Activated naive CD4-positive, alpha-beta T cell treated with anti-CD3 and anti-CD28 coated beads, Interleukin-2, amount 50 U/mL, for 24 hours (primary cell): ENCODE measurements at regions not wholly inside any gene's neighbourhood (a gene's known extent, or its start where the extent isn't known, plus 50 kb on each side); places are given as distances from the start of the nearest gene placed in this dataset.

Experiments used
- H3K27ac Mint-ChIP-seq: one replicate; pipeline ENCODE4 v1.8.0; 2021; ENCODE audit warnings: mild to moderate bottlenecking, mixed read lengths
- H3K27me3 Mint-ChIP-seq: one replicate; pipeline ENCODE4 v1.8.0; 2021; ENCODE audit warnings: mixed read lengths
- H3K36me3 Mint-ChIP-seq: one replicate; pipeline ENCODE4 v1.8.0; 2021; ENCODE audit warnings: mixed read lengths
- H3K4me1 Mint-ChIP-seq: one replicate; pipeline ENCODE4 v1.8.0; 2021; ENCODE audit warnings: mixed read lengths
- H3K4me3 Mint-ChIP-seq: one replicate; pipeline ENCODE4 v1.8.0; 2021; ENCODE audit warnings: mild to moderate bottlenecking, mixed read lengths
- H3K9me3 Mint-ChIP-seq: one replicate; pipeline ENCODE4 v1.8.0; 2021; ENCODE audit warnings: mixed read lengths

DNA sequence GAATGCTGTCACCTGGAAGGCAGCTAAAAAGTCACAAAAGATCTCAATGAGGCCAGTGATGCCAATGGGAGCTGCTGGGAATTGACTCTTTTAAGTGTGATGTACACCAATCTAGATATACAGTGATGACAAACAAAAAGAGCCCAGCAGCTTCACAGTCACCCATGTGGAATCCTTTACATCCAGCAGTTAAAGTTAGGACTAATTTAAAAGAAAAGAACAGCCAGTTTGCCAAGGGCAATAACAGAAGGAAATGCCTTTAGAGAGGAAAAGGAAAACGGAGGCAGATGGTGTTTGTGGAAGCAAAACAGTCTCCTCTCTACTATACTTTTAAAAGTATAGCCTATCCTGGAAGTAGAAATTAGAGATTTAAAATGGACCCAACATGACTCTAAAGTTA, 873.5 kb downstream of the EPHA7 start:
- H3K4me1 Mint-ChIP-seq, result no peaks in the 10 kb centered on the region
- no peaks in the 10 kb centered on the region for H3K27me3 Mint-ChIP-seq
- H3K27ac Mint-ChIP-seq, result no peak overlapping the region
- no peak overlapping the region for H3K4me3 Mint-ChIP-seq
- peaks cover 6% of the 10 kb centered on the region for H3K9me3 Mint-ChIP-seq
- no peaks in the 10 kb centered on the region for H3K36me3 Mint-ChIP-seq

DNA sequence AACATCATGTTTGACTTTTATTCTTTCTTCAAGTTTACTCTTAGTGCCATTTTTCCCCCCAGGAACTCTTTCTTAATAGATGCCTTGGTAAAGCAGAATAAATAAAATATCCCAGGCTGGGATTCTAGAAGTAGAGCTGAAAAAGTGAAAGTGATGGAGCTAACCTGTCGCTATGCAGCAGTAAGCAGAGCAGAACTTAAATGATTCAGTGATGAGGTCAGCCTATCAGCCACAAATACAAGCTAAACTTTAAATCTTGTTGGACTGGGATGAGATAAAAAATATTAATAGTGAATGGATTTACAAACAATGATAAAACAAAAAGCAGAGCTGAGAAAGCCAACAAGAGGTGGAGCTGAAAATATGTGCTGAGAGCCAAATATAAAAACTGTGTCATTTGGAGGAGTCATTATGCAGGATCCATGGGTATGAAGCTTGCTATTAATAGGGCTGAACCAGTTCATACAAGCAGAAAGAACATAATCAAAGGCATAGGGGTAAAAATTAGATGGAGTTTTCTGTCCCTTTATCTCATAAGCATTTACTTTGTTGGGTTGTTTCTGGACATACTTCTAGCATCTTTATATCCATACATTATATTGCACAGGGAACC, 877.8 kb downstream of the EPHA7 start:
- Mint-ChIP-seq H3K36me3 (no peaks in the 10 kb centered on the region), H3K4me3 (no peak overlapping the region), H3K27ac (no peak overlapping the region), H3K4me1 (no peaks in the 10 kb centered on the region), H3K27me3 (no peaks in the 10 kb centered on the region), H3K9me3 (no peaks in the 10 kb centered on the region)

DNA sequence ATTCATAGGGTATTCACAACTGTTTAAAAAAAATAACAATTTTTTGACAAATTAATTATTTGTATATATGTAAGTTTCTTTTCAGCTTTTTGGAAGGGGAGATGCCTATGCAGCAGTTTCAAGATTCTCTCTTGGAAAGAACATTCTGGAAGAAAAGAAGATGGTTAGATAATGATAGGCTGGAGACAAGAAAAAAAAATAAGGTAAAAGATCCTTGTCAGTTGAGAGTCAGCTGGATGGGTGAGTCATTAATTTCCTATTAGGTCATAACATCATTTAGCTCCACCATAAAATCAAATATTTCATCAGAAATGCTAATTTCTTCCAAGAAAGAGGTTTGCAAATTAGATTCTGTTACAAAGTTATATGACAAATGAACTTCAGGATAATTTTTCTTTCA, 880.4 kb downstream of the EPHA7 start:
- Mint-ChIP-seq H3K9me3 (no peaks in the 10 kb centered on the region), H3K4me3 (no peak overlapping the region), H3K4me1 (no peaks in the 10 kb centered on the region), H3K27ac (no peak overlapping the region), H3K27me3 (no peaks in the 10 kb centered on the region), H3K36me3 (no peaks in the 10 kb centered on the region)

DNA sequence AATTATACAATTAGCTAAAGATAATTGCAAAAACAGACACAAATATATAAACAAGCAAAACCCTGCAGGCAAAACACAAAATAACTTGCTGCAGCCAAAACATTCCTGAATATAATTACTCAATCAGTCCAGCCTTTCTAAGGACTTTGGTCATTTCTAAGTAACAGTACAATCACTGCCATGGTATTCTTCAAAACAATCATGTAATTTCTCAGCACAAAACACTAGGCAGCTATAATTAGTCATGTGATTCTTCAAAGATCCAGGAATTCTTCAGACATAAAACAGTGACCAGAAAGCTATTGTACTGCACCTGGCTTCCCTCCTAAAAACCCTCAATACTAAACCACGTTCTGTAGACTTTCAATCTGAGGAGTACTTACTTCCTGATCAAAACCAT, 881.1 kb downstream of the EPHA7 start:
- H3K4me3 Mint-ChIP-seq, result no peak overlapping the region
- H3K27me3 Mint-ChIP-seq, result no peaks in the 10 kb centered on the region
- no peak overlapping the region for H3K27ac Mint-ChIP-seq

DNA sequence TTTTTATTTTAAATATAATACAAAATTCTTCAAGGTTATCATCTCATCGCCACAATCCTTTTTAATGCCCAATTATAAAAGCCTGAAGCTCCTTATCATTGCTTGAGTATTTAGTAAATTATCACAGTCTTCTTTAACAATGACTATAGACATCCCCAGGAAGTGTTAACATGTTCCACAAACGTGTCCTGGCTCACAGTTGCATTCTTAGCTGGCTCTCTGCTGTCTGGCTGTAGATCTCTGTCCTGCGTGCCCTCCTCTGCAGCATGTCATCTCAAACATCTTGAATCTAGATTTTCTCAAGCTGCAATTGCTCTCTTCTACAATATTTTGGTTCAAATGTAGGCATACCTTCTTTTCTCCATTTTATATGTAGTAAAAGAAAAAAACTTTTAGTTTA, 885.2 kb downstream of the EPHA7 start:
- Mint-ChIP-seq H3K4me1 (no peaks in the 10 kb centered on the region), H3K9me3 (peaks cover 10% of the 10 kb centered on the region), H3K27ac (no peak overlapping the region), H3K27me3 (no peaks in the 10 kb centered on the region), H3K4me3 (no peak overlapping the region), H3K36me3 (no peaks in the 10 kb centered on the region)

More for the DNA sequence above, 881.1 kb downstream of the EPHA7 start:
- H3K36me3 Mint-ChIP-seq, result no peaks in the 10 kb centered on the region
- H3K4me1 Mint-ChIP-seq, result no peaks in the 10 kb centered on the region
- no peaks in the 10 kb centered on the region for H3K9me3 Mint-ChIP-seq

DNA sequence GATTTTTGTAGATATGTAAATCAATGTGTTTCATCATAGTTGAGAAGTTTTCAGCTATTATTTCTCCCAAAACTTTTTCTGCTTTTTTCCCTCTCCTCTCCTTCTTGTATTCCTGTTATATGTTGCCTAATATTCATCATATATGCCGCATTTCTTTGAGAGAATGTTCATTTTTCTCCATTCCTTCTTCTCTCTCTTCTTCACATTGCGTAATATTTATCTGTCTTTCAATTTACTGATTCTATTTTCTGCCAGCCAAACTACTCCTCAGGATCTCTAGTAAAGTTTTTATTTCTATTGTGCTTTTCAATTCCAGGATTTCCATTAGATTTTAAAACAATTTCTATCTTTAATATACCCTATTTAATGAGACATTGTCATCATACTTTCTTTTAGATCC, 896.8 kb downstream of the EPHA7 start:
- Mint-ChIP-seq H3K9me3 (peaks cover 4% of the 10 kb centered on the region), H3K36me3 (no peaks in the 10 kb centered on the region), H3K4me1 (no peaks in the 10 kb centered on the region), H3K4me3 (no peak overlapping the region), H3K27me3 (no peaks in the 10 kb centered on the region), H3K27ac (no peak overlapping the region)

DNA sequence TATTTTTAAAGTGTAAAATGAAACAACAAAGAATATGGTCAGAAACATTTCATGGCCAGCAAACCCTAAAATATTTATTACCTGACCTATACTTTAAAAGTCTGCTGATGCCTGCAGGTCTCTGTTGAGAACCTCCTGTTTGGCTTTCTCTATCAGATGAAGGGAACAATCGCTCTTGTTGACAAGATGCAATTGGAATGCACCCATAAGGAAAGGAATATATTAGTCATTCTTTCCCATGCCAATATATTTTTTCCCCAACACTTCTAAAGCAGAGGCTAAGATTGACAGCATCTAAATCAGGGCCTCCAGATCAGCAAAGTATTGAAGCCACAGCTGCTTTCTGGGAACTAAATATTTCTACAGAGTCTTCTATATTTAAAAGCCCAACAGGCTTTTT, 897.8 kb downstream of the EPHA7 start:
- H3K4me1 Mint-ChIP-seq, result no peaks in the 10 kb centered on the region
- H3K27ac Mint-ChIP-seq, result no peak overlapping the region
- peaks cover 4% of the 10 kb centered on the region for H3K9me3 Mint-ChIP-seq
- no peaks in the 10 kb centered on the region for H3K27me3 Mint-ChIP-seq
- no peak overlapping the region for H3K4me3 Mint-ChIP-seq
- H3K36me3 Mint-ChIP-seq, result no peaks in the 10 kb centered on the region

DNA sequence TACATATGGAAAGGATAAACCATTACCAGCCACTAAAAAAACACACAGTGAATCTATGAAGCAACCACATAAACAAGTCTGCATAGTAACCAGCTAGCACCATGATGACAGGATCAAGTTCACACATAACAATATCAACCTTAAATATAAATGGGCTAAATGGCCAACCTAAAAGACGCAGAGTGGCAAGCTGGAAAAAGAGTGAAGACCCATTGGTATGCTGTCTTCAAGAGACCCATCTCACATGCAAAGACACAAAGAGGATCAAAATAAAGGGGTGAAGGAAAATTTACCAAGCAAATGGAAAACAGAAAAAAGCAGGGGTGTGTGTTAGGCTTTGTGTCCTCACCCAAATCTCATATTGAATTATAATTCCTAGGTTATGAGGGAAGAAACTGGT, 909.2 kb downstream of the EPHA7 start:
- no peaks in the 10 kb centered on the region for H3K36me3 Mint-ChIP-seq
- H3K27ac Mint-ChIP-seq, result no peak overlapping the region
- no peak overlapping the region for H3K4me3 Mint-ChIP-seq
- no peaks in the 10 kb centered on the region for H3K27me3 Mint-ChIP-seq
- H3K9me3 Mint-ChIP-seq, result peaks cover 11% of the 10 kb centered on the region
- H3K4me1 Mint-ChIP-seq, result no peaks in the 10 kb centered on the region

DNA sequence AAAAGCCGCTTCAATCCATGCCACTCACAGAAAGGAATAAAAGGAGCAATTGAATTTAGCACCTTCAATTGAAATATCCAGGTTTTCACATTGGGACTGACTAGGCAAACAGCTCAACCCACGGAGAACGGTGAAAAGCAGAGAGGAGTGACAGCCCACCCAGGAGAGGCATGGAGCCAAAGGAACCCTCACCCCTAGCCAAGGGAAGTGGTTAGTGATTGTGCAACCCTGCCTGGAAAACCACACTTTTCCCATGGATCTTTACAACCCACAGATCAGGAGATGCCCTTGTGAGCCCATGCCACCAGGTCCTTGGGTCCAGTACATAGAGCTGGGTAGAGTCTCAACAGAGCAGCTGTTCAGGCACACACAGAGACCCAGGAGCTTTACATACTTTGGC, 911.8 kb downstream of the EPHA7 start:
- Mint-ChIP-seq H3K27ac (no peak overlapping the region), H3K4me1 (no peaks in the 10 kb centered on the region), H3K27me3 (no peaks in the 10 kb centered on the region), H3K9me3 (peaks cover 11% of the 10 kb centered on the region), H3K4me3 (no peak overlapping the region), H3K36me3 (no peaks in the 10 kb centered on the region)

DNA sequence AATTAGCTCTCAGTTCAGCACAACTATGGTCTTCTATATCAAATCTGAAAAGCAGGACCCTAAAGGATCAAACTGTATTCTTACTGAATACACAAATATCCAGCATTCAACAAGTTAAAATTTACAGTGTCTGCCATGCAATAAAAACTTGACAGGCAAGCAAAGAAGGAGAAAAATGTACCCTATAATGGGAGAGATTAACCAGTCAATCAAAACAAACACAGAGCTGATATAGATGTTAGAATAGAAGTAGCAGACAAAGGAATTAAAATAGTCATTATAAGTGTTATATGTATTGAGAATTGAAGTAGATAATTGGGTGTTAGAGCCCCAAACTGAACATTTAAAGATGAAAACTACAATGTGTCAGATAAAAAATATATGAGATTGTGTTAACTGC, 914.9 kb downstream of the EPHA7 start:
- Mint-ChIP-seq H3K4me3 (no peak overlapping the region), H3K4me1 (no peaks in the 10 kb centered on the region), H3K36me3 (no peaks in the 10 kb centered on the region), H3K27me3 (no peaks in the 10 kb centered on the region), H3K9me3 (peaks cover 4% of the 10 kb centered on the region), H3K27ac (no peak overlapping the region)

DNA sequence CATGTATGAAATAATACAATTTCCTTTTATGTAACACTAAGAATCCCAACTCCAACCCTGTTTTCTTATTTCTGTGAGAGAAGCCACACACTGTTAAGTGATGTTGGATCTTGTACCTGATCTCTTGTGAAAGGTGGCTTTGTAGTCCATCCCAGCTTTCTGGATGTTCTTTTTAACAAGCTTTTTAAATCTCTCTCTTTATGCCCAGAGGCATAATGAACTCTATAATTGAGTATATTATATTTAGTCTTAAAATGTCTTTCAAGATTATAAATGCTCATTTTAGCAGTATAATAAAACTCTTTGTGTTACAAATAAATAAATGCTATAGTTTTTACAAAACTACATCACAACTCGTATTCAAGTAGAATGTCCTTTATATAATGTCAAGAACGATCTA, 922.1 kb downstream of the EPHA7 start:
- no peaks in the 10 kb centered on the region for H3K27me3 Mint-ChIP-seq
- H3K27ac Mint-ChIP-seq, result no peak overlapping the region
- H3K9me3 Mint-ChIP-seq, result no peaks in the 10 kb centered on the region
- no peaks in the 10 kb centered on the region for H3K36me3 Mint-ChIP-seq
- H3K4me1 Mint-ChIP-seq, result no peaks in the 10 kb centered on the region
- H3K4me3 Mint-ChIP-seq, result no peak overlapping the region

DNA sequence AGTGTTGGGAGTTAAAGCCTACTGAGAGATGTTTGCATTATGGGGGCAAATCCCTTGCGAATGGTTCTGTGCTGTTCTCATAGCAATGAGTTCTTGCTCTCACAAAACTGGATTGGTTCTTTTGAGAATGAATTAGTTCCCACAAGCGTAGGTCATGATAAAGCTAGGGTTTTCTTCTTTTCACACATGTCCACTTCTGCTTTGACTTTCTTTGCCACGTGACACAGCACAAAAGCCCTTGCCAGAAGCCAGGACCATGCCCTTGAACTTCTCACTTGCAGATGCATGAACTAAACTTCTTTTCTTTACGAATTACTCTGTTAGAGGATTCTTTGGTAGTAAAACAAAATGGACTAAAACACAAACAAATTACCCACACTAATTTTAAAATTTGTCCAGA, 922.8 kb downstream of the EPHA7 start:
- Mint-ChIP-seq H3K36me3 (no peaks in the 10 kb centered on the region), H3K4me1 (no peaks in the 10 kb centered on the region), H3K27ac (no peak overlapping the region), H3K9me3 (no peaks in the 10 kb centered on the region), H3K27me3 (no peaks in the 10 kb centered on the region), H3K4me3 (no peak overlapping the region)

DNA sequence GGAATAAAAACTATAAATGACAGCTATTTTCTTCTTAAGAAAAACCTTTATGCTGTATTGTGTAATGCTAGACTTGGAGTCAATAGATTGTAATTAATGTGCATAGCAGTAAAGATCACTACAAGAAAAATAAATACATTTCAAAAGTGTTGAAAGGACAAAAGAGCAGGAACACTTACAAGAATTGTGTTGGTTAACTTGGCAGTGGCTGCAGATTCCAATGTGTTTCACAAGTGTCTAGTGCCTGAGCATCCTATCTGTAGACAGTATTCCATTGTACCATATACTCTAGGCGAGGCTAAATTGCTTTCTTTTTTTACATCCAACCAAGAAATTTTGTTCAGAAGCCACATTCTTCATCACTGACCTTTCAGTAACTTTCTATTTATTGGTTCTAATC, 924.1 kb downstream of the EPHA7 start:
- no peaks in the 10 kb centered on the region for H3K9me3 Mint-ChIP-seq
- no peak overlapping the region for H3K27ac Mint-ChIP-seq
- H3K4me1 Mint-ChIP-seq, result no peaks in the 10 kb centered on the region
- no peaks in the 10 kb centered on the region for H3K27me3 Mint-ChIP-seq
- no peaks in the 10 kb centered on the region for H3K36me3 Mint-ChIP-seq
- H3K4me3 Mint-ChIP-seq, result no peak overlapping the region

DNA sequence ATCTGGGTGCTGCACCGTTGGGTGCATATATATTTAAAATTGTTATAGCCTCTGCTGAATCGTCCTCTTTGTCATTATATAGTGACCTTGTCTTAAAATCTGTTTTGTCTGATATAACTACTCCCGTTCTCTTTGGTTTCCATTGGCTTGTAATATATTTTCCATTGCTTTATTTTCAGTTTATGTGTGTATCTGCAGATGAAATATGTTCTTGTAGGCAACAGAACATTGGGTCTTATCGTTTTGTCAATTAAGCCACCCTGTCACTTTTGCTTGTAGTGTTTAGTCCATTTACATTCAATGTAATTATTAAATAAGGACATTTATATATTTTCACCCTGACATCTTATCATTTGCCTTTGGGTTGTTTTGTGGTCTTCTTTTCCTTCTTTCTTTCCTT, 933.9 kb downstream of the EPHA7 start:
- Mint-ChIP-seq H3K4me1 (no peaks in the 10 kb centered on the region), H3K27ac (no peak overlapping the region), H3K36me3 (no peaks in the 10 kb centered on the region), H3K4me3 (no peak overlapping the region), H3K27me3 (no peaks in the 10 kb centered on the region), H3K9me3 (peaks cover 15% of the 10 kb centered on the region)

DNA sequence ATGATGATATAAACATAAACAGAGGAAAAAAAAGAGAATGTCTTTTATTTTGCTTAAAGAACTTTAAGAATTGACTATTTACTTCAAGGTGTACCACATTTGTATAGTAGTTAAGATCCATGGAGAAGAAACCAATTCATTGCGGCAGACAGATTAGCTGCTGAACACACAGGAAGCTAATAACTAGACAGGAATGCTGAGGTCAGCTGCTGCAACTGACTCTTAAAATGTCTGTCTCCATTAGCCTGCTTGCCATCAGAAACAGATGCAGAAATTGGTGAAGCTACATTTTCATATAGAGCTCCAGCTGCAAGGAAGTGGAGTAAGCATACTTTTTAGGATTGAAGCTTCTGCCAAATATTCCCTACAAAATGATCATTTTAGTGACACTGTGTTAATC, 939.5 kb downstream of the EPHA7 start:
- Mint-ChIP-seq H3K27ac (no peak overlapping the region), H3K36me3 (no peaks in the 10 kb centered on the region), H3K4me1 (no peaks in the 10 kb centered on the region), H3K27me3 (no peaks in the 10 kb centered on the region), H3K4me3 (no peak overlapping the region), H3K9me3 (peaks cover 11% of the 10 kb centered on the region)

DNA sequence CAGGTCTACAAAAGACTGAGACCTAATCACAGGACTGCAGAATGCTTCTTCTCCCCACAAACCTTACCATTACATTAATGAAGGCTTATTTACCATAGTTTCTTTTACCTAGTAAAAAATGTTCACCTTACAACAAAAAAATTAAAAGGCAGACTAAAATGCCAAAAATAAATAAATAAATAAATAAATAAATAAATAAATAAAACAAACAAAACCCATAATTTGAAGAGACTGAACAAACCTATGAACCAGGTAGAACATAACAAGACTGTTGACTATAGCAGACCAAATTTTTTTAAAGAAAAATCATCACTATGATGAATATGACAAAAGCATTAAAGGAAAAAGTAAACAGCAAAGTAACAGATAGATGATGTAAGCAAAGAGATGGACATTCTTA, 946.3 kb downstream of the EPHA7 start:
- Mint-ChIP-seq H3K27ac (no peak overlapping the region), H3K4me3 (no peak overlapping the region), H3K27me3 (no peaks in the 10 kb centered on the region), H3K4me1 (no peaks in the 10 kb centered on the region), H3K36me3 (no peaks in the 10 kb centered on the region), H3K9me3 (no peaks in the 10 kb centered on the region)

DNA sequence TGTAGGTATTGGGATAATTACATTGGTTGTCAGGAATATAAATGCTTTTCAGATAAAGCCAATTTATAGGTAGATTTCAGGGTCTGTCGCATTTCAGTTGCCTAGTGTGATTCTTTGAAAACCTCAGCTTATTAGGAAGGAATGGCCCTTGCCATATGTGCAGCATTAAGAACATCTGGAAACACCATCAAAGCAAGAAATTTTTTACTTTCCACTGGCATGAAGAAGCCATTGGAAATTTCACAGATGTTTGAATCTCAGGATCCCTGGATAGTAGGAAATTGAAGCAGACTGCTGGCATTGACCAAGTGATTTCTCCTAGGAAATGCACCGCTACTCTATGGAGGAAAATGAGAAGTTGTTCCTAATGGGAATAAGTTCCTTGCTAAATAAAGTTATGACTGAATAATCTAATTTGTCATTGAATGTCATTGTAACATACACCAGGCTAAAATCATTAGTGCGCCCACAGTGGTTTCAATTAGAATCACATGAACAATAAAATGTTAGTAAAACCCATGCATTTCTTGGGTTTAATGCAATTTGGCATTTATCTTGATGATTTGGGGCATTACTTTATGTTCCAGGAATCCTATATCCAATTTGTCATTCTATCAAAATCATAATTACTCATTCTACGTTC, 950.1 kb downstream of the EPHA7 start:
- no peak overlapping the region for H3K27ac Mint-ChIP-seq
- no peaks in the 10 kb centered on the region for H3K27me3 Mint-ChIP-seq
- H3K36me3 Mint-ChIP-seq, result no peaks in the 10 kb centered on the region
- no peak overlapping the region for H3K4me3 Mint-ChIP-seq
- peaks cover 17% of the 10 kb centered on the region for H3K9me3 Mint-ChIP-seq
- no peaks in the 10 kb centered on the region for H3K4me1 Mint-ChIP-seq
